SKM-1 (cell line): ENCODE measurements at regions not wholly inside any gene's neighbourhood (a gene's known extent, or its start where the extent isn't known, plus 50 kb on each side); places are given as distances from the start of the nearest gene placed in this dataset.
"Not testable (repeated sequence)": the region's sequence is repeated elsewhere in the genome, so short reads cannot be mapped to it uniquely, and the experiment has no call there.

ENCODE experiments used
- DNase-seq: peaks from one replicate; lab custom pipeline; 2025; ENCODE audit not compliant: unreplicated experiment; lab: John Stamatoyannopoulos, UW

DNA sequence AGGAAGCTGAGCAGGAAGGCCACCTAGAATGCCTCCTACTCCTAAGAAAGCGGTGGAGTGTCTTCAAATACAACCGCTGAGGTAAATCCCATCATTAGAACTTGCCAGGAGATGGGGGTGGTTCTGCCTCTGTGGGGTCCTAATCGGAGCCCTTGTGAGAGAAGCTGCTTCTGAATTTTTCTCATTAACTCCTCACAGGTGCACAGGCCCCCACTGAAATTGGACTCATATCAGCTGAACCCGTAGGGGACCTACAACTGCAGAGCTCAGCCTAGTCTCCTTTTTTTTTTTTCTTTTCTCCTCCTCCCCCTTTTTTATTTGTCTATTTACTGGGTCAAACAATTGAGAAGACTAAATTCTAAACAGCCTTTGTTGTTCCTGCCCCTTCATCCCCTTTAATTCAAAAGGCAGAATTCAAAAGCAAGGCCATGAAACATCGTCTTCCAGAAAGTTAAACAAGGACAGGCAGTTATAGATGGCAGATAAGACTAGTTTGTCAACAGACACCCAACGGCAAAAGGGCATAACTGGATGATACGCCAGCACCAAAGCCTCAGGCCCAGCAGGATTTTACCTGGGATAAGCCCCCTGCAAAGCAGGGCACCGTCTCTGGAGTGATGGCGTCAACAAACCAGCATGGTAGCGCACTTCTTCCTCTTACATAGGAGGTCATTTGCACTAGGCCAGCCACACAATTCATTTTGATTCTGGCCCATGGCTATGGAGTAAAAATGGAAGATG, 213.7 kb upstream of the HES1 start:
- DNase-seq: no peak

DNA sequence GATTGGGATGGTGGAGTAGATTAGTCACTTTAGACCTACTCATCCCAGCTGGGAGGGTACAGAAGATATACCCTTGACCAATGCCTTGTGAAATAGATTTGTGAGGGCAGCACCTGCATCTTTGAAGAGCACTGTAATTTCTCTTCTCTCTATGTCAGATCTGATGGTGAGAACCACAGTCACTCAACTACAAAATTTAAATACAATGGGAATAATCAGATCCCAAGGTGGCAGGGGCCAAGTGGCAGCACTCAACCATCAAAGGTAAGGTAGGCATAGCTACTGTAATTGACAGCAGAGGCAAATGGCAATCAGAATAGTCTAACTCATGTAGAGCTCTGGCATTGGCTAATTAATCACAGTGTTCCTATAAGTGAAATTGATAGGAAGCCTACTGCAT, 212.0 kb upstream of the HES1 start:
- not testable (repeated sequence) for DNase-seq

DNA sequence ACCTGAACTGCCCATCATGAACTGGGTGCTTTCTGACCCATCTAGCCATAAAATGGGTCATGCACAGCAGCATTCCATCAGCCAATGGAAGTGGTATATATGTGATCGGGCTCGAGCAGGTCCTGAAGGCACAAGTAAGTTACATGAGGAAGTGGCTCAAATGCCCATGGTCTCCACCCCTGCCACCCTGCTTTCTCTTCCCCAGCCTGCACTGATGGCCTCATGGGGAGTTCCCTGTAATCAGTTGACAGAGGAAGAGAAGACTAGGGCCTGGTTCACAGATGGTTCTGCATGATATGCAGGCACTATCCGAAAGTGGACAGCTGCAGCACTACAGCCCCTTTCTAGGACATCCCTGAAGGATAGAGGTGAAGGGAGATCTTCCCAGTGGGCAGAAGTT, 209.9 kb upstream of the HES1 start:
- DNase-seq: not testable (repeated sequence)

DNA sequence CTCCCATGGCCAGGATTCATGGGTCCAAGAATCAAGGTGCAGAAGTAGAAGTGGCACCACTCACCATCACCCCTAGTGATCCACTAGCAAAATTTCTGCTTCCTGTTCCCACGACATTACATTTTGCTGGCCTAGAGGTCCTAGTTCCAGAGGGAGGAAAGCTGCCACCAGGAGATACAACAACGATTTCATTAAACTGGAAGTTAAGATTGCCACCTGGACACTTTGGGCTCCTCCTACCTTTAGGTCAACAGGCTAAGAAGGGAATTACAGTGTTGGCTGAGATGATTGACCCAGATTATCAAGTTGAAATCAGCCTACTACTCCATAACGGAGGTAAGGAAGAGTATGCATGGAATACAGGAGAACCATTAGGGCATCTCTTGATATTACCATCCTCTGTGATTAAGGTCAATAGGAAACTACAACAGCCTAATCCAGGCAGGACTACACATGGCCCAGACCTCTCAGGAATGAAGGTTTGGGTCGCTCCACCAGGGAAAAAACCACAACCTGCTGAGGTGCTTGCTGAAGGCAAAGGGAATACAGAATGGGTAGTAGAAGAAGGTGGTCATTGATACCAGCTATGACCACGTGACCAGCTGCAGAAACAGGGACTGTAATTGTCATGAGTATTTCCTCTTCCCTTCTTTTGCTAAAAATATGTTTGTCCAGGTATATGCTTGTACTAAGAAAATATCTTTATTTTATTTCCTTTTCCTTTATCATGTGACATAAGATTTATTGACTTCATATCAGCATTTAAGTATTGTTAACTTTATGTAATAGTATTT, 208.3 kb upstream of the HES1 start:
- not testable (repeated sequence) for DNase-seq

DNA sequence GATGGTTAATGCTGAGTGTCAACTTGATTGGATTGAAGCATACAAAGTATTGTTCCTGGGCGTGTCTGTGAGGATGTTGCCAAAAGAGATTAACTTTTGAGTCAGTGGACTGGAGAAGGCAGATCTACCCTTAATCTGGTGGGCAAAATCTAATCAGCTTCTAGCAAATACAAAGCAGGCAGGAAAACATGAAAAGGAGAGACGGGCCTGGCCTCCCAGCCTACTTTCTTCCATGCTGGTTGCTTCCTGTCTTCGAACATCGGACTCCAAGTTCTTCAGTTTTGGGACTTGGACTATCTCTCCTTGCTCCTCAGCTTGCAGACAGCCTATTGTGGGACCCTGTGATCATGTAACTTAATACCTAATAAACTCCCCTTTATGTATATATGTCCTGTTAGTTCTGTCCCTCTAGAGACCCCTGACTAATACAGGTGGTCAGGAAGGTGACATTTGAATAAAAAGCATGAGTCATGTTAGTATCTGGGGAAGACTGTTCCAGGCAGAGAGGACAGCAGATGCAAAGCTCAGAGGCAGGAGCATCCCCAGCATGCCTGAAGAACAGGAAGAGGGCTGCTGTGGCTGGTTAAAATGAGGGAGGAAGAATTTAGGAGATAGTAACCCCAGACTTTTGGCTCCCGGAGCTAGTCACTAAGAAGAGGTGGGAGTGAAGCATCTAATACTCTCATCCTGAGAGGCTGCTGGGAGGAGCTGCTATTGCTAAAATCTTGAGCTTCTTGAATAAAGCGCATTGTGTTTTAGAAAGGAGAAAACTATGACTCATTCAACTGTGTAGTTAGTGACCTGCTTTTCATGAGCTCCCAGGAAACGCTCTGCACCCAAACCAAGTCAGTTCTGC, 207.4 kb upstream of the HES1 start:
- DNase-seq: no peak

DNA sequence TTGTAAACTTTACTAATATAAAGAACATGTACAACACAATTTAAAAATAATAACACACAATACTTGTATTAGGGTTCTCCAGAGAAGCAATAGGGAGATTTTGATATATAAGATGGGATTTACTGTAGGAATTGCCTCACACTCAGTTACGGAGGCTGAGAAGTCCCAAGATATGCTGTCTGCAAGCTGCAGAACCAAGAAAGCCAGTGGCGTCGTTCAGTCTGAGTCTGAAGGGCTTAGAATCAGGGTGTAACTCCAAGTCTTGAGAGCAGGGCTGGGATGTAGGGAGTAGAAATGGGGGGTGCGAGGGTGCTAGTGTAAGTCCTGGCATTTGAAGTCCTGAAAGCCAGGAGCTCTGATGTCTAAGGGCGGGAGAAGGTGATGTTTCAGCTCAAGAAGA, 206.6 kb upstream of the HES1 start:
- no peak for DNase-seq

DNA sequence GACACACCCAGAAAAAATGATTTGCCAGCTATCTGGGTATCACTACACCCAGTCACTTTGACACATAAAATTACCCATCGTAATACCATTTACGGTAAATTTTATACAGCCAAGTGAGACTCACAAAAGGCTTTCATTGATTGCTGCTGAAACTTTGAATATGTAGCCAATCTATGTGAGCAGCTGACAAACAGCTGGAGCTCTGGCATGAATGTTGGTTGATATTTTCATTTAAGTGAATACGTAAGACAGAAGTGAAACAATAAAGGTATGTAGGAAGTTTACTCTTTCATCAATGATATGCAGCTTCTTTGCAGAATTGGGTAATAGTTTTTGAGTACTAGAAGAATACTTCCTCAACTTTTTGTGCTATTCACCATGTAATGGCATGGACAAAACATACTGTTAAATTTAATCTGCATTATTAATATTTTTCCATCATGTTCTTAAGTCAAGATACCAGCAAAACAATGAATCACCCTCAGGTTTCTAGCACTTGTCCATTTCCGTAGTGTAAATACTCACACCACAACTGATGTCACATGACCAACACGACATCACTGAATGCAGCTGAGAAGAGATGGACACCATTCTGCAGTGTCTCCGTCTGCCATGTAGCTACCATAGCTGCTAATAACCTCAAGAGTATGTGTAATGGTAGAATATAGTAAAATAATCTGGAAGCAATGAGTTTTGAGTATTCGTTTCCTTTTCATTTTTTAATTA, 205.9 kb upstream of the HES1 start:
- DNase-seq: no peak

DNA sequence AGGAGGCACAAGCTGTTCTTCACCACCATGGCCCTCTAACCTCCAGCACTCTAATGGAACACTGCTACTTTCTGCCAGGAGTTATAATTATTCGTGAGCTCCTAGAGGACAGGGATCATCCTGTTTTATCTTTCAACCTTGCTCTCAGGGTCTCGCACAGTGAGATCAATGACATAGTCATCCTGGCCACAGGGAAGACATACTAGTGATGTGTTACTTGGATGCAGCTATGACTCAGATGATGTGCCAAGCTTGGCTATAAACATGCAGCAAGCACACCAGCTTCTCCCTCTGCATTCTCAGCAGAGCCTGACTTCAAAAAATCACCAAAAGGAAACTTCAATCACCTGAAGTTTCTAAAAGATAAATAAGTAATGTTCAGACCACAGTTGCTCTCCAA, 203.8 kb upstream of the HES1 start:
- no peak for DNase-seq

DNA sequence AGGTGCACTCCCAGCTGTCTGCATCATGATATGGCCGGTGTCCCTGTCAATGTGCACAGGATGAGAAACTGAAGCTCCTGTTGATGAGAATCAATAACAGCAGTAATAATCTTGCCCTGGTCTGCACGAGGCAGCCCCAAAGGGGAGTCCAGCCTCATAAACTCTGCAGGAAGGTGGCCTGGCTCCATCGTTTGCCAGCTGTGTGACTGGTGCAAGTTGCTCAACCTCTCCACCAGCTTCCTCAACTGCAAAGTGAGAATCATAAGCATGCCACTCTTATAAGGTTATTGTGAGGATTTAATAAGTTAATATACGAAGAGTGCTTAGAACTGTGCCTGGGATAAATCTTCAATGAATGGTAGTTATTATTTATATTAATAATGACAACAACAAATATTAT, 203.4 kb upstream of the HES1 start:
- DNase-seq: no peak

DNA sequence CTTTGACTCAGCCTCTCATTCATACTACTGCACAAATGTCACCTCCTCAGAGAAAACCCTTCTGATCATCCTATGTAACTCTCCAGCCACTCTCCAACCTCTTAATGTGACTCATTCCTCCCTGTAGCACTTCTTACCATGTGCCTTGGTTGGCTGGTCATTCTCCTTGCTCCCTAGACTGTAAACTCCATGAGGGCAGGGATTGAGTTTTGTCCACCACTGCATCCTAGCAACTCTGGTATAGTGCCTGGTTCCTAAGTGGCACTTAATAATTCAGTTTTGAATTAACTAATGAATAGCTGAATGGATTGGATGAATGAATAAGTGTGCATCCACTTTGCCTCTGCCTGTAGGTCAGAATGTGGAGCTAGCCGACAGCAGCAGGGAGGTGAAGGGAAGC, 202.5 kb upstream of the HES1 start:
- no peak for DNase-seq

DNA sequence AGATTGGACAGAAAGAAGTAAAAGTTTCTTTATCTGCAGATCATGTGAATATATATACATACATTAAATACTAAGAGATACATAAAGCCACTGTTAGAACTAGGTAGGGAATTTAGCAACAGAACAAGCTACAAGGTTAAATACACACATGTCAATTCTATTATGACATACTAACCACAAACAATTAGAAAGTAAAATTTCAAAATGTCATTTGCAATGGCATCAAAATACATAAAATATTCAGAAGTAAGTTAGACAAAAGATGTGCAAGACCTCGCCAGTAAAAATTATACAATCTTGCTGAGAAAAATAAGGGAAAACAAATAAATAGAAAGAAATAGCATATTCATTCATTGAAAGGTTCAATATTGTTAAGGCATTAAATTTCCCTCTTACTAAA, 200.0 kb upstream of the HES1 start:
- DNase-seq: no peak

DNA sequence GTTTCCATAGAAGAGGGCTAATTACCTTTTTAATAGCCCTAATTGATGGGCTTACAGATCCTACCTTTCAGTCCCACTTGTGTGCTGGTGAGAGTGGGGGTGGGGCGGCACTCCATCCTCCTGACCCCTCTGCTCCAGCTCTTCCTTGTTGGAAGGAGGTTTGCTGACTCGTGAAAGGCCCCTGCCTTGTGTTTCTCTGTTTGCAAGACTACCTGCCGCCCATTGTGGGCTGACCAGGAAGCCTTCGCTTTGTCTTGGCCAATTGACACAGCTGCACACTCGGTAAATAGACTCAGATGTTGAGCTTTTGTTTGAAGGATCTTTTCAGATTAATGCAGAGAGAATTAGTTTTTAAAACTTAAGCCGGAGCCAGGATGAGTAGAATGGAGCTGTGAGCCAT, 197.3 kb upstream of the HES1 start:
- no peak for DNase-seq

DNA sequence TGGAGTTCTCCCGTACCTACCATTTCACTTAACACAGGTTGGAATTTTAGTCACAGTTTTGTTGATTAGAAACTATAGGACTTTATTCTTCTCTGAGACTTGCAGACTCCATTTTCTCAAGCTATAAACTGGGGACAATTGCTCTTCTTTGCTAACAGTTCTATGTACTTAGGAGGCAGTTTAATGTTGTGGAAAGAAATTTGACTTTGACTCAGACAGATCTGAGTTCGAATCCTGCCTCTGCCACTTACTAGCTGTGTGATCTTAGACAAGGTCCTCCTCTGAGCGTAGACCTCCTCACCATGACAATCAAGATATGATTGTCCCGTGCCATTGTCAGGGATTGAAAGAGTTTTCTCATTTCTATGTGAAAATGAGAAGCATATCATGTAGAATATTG, 196.4 kb upstream of the HES1 start:
- DNase-seq: no peak

DNA sequence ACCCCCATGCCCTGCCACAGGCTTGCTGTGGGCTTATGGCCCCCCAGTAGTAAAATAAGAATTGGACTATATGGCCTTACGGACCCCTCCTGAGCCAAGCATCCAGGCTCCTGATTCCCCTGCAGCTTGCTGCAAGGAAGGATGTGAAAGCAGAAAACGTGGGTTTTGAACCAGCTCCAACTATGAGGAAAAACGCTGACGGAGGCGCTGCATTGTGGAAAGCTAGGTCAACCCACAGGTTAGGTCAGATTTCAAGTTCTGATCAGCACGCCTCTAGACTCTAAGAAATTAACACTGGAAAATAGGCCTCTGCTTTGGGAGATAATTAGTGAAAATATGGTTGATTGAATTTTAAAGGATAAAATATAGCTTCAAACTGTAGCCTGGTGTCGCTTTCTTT, 195.4 kb upstream of the HES1 start:
- no peak for DNase-seq

DNA sequence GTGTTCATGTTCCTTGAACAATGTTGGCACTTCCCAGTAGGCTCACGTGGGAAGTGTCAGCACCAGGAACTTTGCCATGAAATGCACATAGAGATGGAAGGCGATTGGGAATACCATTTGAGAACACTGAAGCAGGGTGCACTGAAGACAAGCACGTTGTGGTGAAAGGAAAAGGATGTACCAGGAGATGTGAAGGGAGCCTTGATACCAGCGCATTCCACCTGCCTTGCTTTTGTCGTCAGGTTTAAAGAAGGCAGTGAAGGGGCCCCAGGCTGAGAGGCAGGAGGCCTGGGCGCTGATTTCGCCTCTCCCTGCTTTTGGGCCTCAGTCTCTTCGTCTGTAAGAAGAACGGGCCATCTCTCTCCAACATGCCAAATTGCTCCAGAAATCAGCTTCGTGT, 194.5 kb upstream of the HES1 start:
- no peak for DNase-seq

DNA sequence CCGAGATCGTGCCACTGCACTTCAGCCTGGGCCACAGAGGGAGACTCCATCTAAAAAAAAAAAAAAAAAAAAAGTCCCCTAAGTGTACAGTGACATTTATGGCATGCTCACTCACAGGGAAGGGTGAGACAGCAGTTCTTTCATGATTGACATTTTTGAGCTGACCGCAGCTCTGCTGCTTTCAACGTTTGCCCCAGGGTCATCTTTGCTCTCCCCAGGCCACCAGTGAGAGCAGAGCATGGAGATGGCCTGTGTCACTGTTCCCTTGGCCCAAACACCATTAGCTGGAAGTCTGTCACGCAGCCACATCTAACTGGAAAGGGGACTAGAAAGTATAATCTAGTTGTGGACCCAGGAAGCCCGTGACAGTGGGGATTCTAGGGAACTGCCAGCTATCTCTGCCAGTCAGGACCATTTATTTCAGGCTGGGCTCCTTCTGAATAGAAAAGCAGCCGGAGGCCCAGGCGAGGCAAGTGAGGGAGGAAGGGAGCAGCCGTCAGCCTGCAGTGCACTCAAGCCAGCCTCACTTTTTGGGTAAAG, 193.4 kb upstream of the HES1 start:
- no peak for DNase-seq

DNA sequence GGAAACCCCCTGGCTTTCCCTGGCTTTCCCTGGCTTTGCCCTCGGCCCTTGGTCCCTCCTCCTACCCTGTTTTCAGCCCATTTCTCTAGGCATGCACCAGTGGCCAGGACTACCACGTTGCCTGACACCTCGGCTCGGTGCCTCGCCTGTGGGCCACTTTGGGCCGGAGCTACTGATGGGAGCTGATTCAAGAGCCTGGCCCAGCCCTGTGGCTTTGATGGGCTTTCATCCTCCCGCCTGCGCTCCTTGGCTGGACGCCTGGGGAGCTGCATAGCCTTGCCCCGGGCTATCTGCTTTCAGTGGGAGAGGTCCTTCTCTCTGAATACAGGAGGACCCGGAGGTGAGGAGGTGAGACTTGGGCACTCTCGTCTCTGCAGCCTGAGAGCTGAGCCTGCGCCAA, 192.7 kb upstream of the HES1 start:
- no peak for DNase-seq

DNA sequence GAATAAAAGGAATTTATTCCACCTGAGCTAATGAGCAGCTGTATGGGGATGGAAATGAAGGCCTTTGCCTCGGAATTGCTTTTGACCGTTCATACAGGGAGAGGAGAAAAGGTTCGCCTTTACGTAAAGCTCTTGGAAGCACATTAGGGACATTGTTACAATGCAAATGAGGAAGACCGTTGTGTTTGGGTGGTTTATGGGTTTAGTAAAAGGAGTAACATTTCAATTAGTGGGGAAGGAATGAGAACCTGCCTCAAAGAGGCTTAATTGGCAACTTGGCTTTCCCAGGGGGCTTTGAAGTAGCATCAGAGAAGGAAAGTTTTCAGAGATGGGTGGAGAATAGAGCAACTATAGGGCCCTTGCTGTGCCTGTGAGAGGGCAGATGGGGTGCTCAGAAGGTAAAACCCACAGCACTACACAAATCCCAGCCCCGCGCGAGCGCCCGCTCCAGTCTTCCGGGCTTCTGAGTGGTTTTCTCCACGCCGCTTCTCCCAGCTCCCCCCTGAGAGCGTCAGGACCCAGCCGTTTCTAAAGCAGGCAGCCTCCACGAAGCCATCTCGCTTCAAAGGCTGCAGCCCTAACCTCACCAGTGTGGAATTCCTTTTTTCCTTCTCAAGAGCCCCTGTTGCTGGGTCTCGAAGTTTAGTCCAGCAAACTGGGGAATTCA, 192.0 kb upstream of the HES1 start:
- DNase-seq: no peak

DNA sequence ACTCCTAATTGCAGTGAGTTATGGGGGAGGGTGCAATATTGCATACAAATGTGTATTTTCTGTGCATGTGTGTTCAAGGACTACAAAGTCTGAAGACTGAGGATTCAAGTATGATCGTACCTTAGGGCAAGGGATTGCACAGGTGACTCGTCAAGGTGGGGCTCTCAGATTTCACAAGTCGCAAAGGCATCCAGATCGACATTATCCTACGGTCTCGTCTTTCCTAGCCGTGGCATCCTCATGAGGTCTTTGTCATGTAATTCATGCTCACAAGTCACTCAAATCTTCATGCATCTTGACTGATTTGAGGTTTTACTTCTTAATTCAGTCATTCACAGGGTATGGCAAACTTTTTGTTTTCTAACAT, 191.4 kb upstream of the HES1 start:
- DNase-seq: no peak

DNA sequence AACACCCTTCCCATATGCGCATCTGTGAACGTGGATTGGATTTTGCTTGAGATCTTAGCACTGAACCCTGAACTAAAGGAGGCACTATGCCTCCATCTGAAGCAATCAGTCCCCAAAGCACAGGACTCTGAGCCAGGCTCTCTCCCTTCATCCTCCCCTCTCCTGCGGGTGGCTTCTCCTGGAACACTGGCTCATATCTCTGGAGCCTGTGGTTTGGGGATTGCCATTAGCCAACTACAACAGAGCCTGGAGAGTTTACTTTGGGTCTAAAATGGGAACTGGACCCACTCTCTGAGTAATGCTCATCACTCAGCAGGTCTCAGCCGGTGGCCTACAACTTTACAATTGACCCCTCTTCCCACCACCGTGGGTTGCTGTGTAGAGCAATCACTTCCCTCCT, 190.8 kb upstream of the HES1 start:
- no peak for DNase-seq
